HG03520 (cell line): ENCODE measurements at regions not wholly inside any gene's neighbourhood (a gene's known extent, or its start where the extent isn't known, plus 50 kb on each side); places are given as distances from the start of the nearest gene placed in this dataset.
"Not testable (repeated sequence)": the region's sequence is repeated elsewhere in the genome, so short reads cannot be mapped to it uniquely, and the experiment has no call there.

Experiments used
- ATAC-seq: cut with Tn5 transposase; IDR thresholded peaks from one replicate; pipeline ENCODE4 v1.9.1; 2021; ENCODE audit warnings: mild to moderate bottlenecking, moderate library complexity; ENCODE audit not compliant: unreplicated experiment

- no peak for ATAC-seq
These were observed 61.9 kb upstream of the ADGRL2 start for GRCh38 chr1:81738875-81739274.

GRCh38 chr1:81733480-81733879 is 67.3 kb upstream of the ADGRL2 start:
- no peak for ATAC-seq

- ATAC-seq = no peak
These were observed 68.7 kb upstream of the ADGRL2 start for GRCh38 chr1:81731989-81732388.

- no peak for ATAC-seq
These were observed 69.9 kb upstream of the ADGRL2 start for GRCh38 chr1:81730881-81731280.

- not testable (repeated sequence) for ATAC-seq
These were observed 70.4 kb upstream of the ADGRL2 start for GRCh38 chr1:81730299-81730698.

- no peak for ATAC-seq
These were observed 70.9 kb upstream of the ADGRL2 start for GRCh38 chr1:81729818-81730217.

GRCh38 chr1:81729239-81729638 is 71.5 kb upstream of the ADGRL2 start:
- ATAC-seq = no peak

- no peak for ATAC-seq
These were observed 74.9 kb upstream of the ADGRL2 start for GRCh38 chr1:81725823-81726222.

- ATAC-seq = not testable (repeated sequence)
These were observed 78.0 kb upstream of the ADGRL2 start for GRCh38 chr1:81722631-81723328.

GRCh38 chr1:81720256-81720655 is 80.5 kb upstream of the ADGRL2 start:
- not testable (repeated sequence) for ATAC-seq

GRCh38 chr1:81717230-81717629 is 83.5 kb upstream of the ADGRL2 start:
- ATAC-seq = no peak

- no peak for ATAC-seq
These were observed 85.3 kb upstream of the ADGRL2 start for GRCh38 chr1:81715391-81715790.

- ATAC-seq = no peak
These were observed 86.1 kb upstream of the ADGRL2 start for GRCh38 chr1:81714636-81715035.

- no peak for ATAC-seq
These were observed 88.3 kb upstream of the ADGRL2 start for GRCh38 chr1:81712425-81712824.

GRCh38 chr1:81710857-81711256 is 89.9 kb upstream of the ADGRL2 start:
- no peak for ATAC-seq

- ATAC-seq = no peak
These were observed 92.5 kb upstream of the ADGRL2 start for GRCh38 chr1:81708250-81708649.

GRCh38 chr1:81706650-81707435 is 93.9 kb upstream of the ADGRL2 start:
- ATAC-seq = no peak

- no peak for ATAC-seq
These were observed 96.8 kb upstream of the ADGRL2 start for GRCh38 chr1:81703756-81704463.

GRCh38 chr1:81703391-81703755 is 97.4 kb upstream of the ADGRL2 start:
- no peak for ATAC-seq

GRCh38 chr1:81702903-81703302 is 97.8 kb upstream of the ADGRL2 start:
- no peak for ATAC-seq

- no peak for ATAC-seq
These were observed 98.5 kb upstream of the ADGRL2 start for GRCh38 chr1:81702079-81702715.
